Heart left ventricle (tissue), 16 donors: ENCODE measurements at regions not wholly inside any gene's neighbourhood (a gene's known extent, or its start where the extent isn't known, plus 50 kb on each side); places are given as distances from the start of the nearest gene placed in this dataset.

ENCODE experiments used
- ATAC-seq, 4 donors: fragments of 200-7000 bp; cut with Tn5 transposase; one replicate each; pipeline ENCODE4 v1.9.1; 2020 to 2022; ENCODE audit warnings: moderate library complexity in 4 of 4, mild to moderate bottlenecking in 3 of 4, moderate number of reproducible peaks in 1 of 4
- DNase-seq, 5 donors: peaks; one replicate each; pipeline ENCODE4 v3.0.0-alpha.2; 2020
- H3K27ac ChIP-seq, 12 donors: fragments of 200-600 bp; sonication (generic) in 4 of 12; one replicate each; pipeline versions ENCODE4 v1.5.0 to v1.8.0; 2016 to 2022; ENCODE audit warnings: mild to moderate bottlenecking in 2 of 12
- H3K27me3 ChIP-seq, 9 donors: fragments of 200-600 bp; sonication (generic) in 2 of 9; one replicate each; pipeline versions ENCODE4 v1.5.1 to v1.8.0; 2016 to 2022; ENCODE audit warnings: mild to moderate bottlenecking in 3 of 9
- H3K36me3 ChIP-seq, 9 donors: fragments of 200-600 bp; sonication (generic) in 2 of 9; one replicate each; pipeline versions ENCODE4 v1.5.0 to v1.8.0; 2018 to 2022; ENCODE audit warnings: mild to moderate bottlenecking in 2 of 9
- H3K4me1 ChIP-seq, 12 donors: fragments of 200-600 bp; sonication (generic) in 4 of 12; one replicate each; pipeline versions ENCODE4 v1.5.0 to v1.8.0; 2016 to 2022; ENCODE audit warnings: mild to moderate bottlenecking in 3 of 12
- H3K4me3 ChIP-seq, 12 donors: fragments of 200-600 bp; sonication (generic) in 4 of 12; one replicate each; pipeline versions ENCODE4 v1.5.0 to v1.8.0; 2017 to 2022; ENCODE audit warnings: mild to moderate bottlenecking in 9 of 12, moderate library complexity in 4 of 12
- H3K9me3 ChIP-seq, 12 donors: fragments of 200-600 bp; sonication (generic) in 4 of 12; one replicate each; pipeline versions ENCODE4 v1.5.0 to v1.8.0; 2016 to 2022; ENCODE audit warnings: mild to moderate bottlenecking in 1 of 12
- POLR2A ChIP-seq, 2 donors: fragments of 450-650 bp; IDR thresholded peaks; one replicate each; pipeline ENCODE4 v1.6.1; 2017; ENCODE audit warnings: antibody characterized with exemption in 2 of 2, mild to moderate bottlenecking in 2 of 2, moderate library complexity in 2 of 2
- WGBS, 4 donors: extraction: QIAGEN DNeasy Blood & Tissue Kit in 2 of 4; methylation state at CpG; one replicate each; pipeline versions ENCODE4 v1.1.5 to v1.1.7; 2013 to 2018; 5-methylcytosine and 5-hydroxymethylcytosine counted together
- intact Hi-C, 10 donors: fragments of 100-400 bp; cut with DNase I; formaldehyde crosslinking; loops; one replicate each; pipeline versions ENCODE4 v1.11.1 to v1.14.2; 2022
- TF ChIP-seq, protein P1 (sequence below), 12 donors: fragments of 200-600 bp; sonication (generic) in 4 of 12; IDR thresholded peaks; one replicate each; pipeline versions ENCODE4 v1.5.0 to v1.8.0; 2018 to 2022; ENCODE audit warnings: antibody characterized with exemption in 12 of 12, mild to moderate bottlenecking in 5 of 12
- donor health status: ischemic (EF 13 %, LVEDD 7.1; RV severe dilation, severe dysfunction).
- donor health status: healthy with polysubstance abuse.
- donor health status: DM: no; HTN: yes; CAD: no.
- donor health status: DM: no; HTN: no; CAD: no.
- donor health status: ischemic (EF 25% LVEDD 6.9; RV normal size, moderate dysfunction).
- donor health status: ischemic (EF 25% LVEDD 5.7; RV mildly dilated, moderate dysfunction).
- donor health status: healthy.
- donor health status: DM: yes; HTN: yes; CAD: no.
- donor health status: ischemic (EF 35%, LVEDD 5.7; RV mildly dilated, moderate dysfunction).
- donor health status: nonischemic (EF 11% LVEDD 7.7; RV severe dilation, severe dysfunction).
- donor health status: DM: yes; HTN: yes; CAD: no.
- donor health status: PGD.
- donor health status: ischemic (EF 29% LVEDD 5.4; RV normal size, mild dysfunction).
- donor health status: nonischemic (EF 23%, LVEDD 6.1; RV moderate dilation, normal function).

- DNase-seq (no peak), ATAC-seq (peak in 1 of 4 donors; percentile 55)
- no peaks in the 10 kb centered on the region for H3K36me3 ChIP-seq
- no peak overlapping the region for H3K27ac ChIP-seq
- WGBS, 4 donors: 64 to 77% (median 68%) methylated on average over 5 of the region's 5 CpGs
- intact Hi-C loops: loop anchor here in 4 of 10 donors (5.0 to 10.0 kb wide), 4 partner anchors 156 to 1036 kb away; partner anchors contain the start of gene BMP4 (in 1 of the 4)
- no peaks in the 10 kb centered on the region for H3K9me3 ChIP-seq
- TF ChIP-seq, protein P1, sequence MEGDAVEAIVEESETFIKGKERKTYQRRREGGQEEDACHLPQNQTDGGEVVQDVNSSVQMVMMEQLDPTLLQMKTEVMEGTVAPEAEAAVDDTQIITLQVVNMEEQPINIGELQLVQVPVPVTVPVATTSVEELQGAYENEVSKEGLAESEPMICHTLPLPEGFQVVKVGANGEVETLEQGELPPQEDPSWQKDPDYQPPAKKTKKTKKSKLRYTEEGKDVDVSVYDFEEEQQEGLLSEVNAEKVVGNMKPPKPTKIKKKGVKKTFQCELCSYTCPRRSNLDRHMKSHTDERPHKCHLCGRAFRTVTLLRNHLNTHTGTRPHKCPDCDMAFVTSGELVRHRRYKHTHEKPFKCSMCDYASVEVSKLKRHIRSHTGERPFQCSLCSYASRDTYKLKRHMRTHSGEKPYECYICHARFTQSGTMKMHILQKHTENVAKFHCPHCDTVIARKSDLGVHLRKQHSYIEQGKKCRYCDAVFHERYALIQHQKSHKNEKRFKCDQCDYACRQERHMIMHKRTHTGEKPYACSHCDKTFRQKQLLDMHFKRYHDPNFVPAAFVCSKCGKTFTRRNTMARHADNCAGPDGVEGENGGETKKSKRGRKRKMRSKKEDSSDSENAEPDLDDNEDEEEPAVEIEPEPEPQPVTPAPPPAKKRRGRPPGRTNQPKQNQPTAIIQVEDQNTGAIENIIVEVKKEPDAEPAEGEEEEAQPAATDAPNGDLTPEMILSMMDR (IDR thresholded peaks at IDR 0.05): no peak
- TF ChIP-seq POLR2A (IDR thresholded peaks at IDR 0.05): no peak
- H3K27me3 ChIP-seq: no peaks in the 10 kb centered on the region
- no peak overlapping the region for H3K4me3 ChIP-seq
- H3K4me1 ChIP-seq: peaks cover 0 to 13% (median 0%) of the 10 kb centered on the region in 12 donors
Measured at GRCh38 chr14:54330876-54331275, 65.9 kb upstream of the CDKN3 start.

GRCh38 chr14:54331516-54331915 is 65.3 kb upstream of the CDKN3 start:
- no peak overlapping the region for H3K4me3 ChIP-seq
- intact Hi-C loops: loop anchor here in 4 of 10 donors (5.0 to 10.0 kb wide), 4 partner anchors 157 to 1037 kb away; partner anchors contain the start of gene BMP4 (in 1 of the 4)
- no peaks in the 10 kb centered on the region for H3K36me3 ChIP-seq
- no peak for DNase-seq
- H3K4me1 ChIP-seq: peaks cover 0 to 13% (median 0%) of the 10 kb centered on the region in 12 donors
- 40 to 45% (median 41%) methylated on average over 5 of the region's 5 CpGs for WGBS, 4 donors
- peak in 2 of 4 donors; percentile 39 to 59 for ATAC-seq
- H3K27me3 ChIP-seq: no peaks in the 10 kb centered on the region
- TF ChIP-seq POLR2A (IDR thresholded peaks at IDR 0.05): no peak
- TF ChIP-seq, protein P1 (IDR thresholded peaks at IDR 0.05): no peak
- no peaks in the 10 kb centered on the region for H3K9me3 ChIP-seq
- H3K27ac ChIP-seq: no peak overlapping the region

GRCh38 chr14:54332490-54332889 is 64.3 kb upstream of the CDKN3 start:
- DNase-seq (no peak), ATAC-seq (no peak)
- intact Hi-C loops: loop anchor here in 4 of 10 donors (5.0 to 10.0 kb wide), 4 partner anchors 158 to 1038 kb away; partner anchors contain the start of gene BMP4 (in 1 of the 4)
- Histone ChIP-seq H3K27ac (no peak overlapping the region), H3K9me3 (no peaks in the 10 kb centered on the region), H3K27me3 (no peaks in the 10 kb centered on the region), H3K36me3 (no peaks in the 10 kb centered on the region), H3K4me1 (peaks cover 0 to 13% (median 0%) of the 10 kb centered on the region in 12 donors), H3K4me3 (no peak overlapping the region)
- WGBS, 4 donors: 84 to 92% (median 89%) methylated on average over 6 of the region's 6 CpGs
- TF ChIP-seq POLR2A (IDR thresholded peaks at IDR 0.05): no peak
- TF ChIP-seq, protein P1 (IDR thresholded peaks at IDR 0.05): no peak

GRCh38 chr14:54333511-54333910 is 63.3 kb upstream of the CDKN3 start:
- Histone ChIP-seq H3K4me3 (no peak overlapping the region), H3K36me3 (no peaks in the 10 kb centered on the region), H3K9me3 (no peaks in the 10 kb centered on the region), H3K27me3 (no peaks in the 10 kb centered on the region), H3K4me1 (peaks cover 0 to 13% (median 0%) of the 10 kb centered on the region in 12 donors), H3K27ac (no peak overlapping the region)
- intact Hi-C loops: loop anchor here in 4 of 10 donors (5.0 to 10.0 kb wide), 4 partner anchors 159 to 1039 kb away; partner anchors contain the start of gene BMP4 (in 1 of the 4)
- 92 to 94% (median 93%) methylated on average over 4 of the region's 4 CpGs for WGBS, 4 donors
- TF ChIP-seq POLR2A (IDR thresholded peaks at IDR 0.05): no peak
- TF ChIP-seq, protein P1 (IDR thresholded peaks at IDR 0.05): no peak
- no peak for DNase-seq
- no peak for ATAC-seq
